GM21723 (cell line): ENCODE measurements at regions not wholly inside any gene's neighbourhood (a gene's known extent, or its start where the extent isn't known, plus 50 kb on each side); places are given as distances from the start of the nearest gene placed in this dataset.
"Not testable (repeated sequence)": the region's sequence is repeated elsewhere in the genome, so short reads cannot be mapped to it uniquely, and the experiment has no call there.

Experiments used
- ATAC-seq: cut with Tn5 transposase; IDR thresholded peaks from one replicate; pipeline ENCODE4 v1.9.1; 2021; ENCODE audit warnings: mild to moderate bottlenecking, moderate library complexity; ENCODE audit not compliant: unreplicated experiment

GRCh38 chr11:104781037-104781436 lies 117.2 kb downstream of the CASP12 start:
- ATAC-seq: no peak

GRCh38 chr11:104776501-104777170 lies 121.6 kb downstream of the CASP12 start:
- ATAC-seq: no peak

- ATAC-seq: no peak
Measured at GRCh38 chr11:104774578-104774977, 123.7 kb downstream of the CASP12 start.

- ATAC-seq: no peak
Measured at GRCh38 chr11:104772806-104773241, 125.4 kb downstream of the CASP12 start.

- ATAC-seq: no peak
Measured at GRCh38 chr11:104771763-104772162, 126.5 kb downstream of the CASP12 start.

- not testable (repeated sequence) for ATAC-seq
Measured at GRCh38 chr11:104771046-104771445, 127.2 kb downstream of the CASP12 start.

DNA sequence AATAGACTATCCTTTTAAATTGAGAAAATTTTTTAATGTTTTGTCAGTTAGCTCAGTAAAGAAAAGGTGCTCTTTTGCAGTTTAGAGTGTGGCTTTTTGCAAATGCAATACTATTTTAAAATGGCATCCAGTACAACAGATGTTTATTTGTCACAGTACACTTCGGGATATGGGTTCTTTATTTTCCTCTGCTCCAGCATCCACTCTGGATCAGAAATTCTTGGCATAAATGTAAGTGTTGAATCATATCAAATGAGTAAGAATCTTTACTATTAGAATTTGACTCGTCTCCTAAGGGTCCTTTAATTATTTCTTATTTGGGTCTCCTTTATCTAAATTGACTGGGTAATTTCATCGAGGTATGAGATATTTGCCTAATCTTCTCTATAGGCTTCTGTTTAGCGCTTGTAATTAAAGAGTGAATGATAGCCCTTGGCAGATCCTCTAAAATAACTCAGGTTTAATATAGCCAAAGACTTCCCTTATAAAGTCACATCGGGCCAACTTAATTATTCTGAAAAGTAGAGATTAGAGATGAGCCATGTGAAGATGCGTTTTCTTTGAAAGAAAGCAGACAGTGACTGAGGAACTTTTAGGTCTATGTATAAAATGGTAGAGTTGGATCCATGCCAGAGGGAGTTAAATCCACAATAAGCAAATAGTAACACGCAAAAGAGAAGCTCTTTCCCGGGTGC lies 132.7 kb downstream of the CASP12 start:
- no peak for ATAC-seq

- no peak for ATAC-seq
Measured at GRCh38 chr11:104764710-104765045, 133.6 kb downstream of the CASP12 start.

- ATAC-seq: no peak
Measured at GRCh38 chr11:104763930-104764709, 134.1 kb downstream of the CASP12 start.

DNA sequence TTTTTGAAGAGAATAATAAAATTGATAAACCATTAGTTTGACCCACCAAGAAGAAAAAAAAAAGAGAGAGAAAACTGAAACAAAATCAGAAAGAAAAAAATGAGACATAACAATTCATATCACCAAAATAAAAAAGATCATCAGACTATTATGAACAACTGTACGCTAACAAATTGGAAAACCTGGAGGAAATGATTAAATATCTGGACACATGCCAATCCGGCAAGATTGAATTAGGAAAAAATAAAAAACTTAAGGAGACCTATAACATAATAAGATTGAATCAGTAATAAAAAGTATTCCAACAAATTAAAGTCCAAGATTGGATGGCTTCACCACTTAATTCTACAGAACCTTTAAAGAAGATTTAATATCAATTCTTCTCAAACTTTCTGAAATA lies 136.7 kb downstream of the CASP12 start:
- no peak for ATAC-seq

GRCh38 chr11:104759464-104759863 lies 138.8 kb downstream of the CASP12 start:
- no peak for ATAC-seq

- ATAC-seq: no peak
Measured at GRCh38 chr11:104738918-104739317, 159.3 kb downstream of the CASP12 start.

- ATAC-seq: no peak
Measured at GRCh38 chr11:104738208-104738607, 160.1 kb downstream of the CASP12 start.

- ATAC-seq: no peak
Measured at GRCh38 chr11:104736502-104736901, 161.8 kb downstream of the CASP12 start.

- ATAC-seq: no peak
Measured at GRCh38 chr11:104734998-104735397, 163.3 kb downstream of the CASP12 start.

- ATAC-seq: no peak
Measured at GRCh38 chr11:104731890-104732289, 166.4 kb downstream of the CASP12 start.

DNA sequence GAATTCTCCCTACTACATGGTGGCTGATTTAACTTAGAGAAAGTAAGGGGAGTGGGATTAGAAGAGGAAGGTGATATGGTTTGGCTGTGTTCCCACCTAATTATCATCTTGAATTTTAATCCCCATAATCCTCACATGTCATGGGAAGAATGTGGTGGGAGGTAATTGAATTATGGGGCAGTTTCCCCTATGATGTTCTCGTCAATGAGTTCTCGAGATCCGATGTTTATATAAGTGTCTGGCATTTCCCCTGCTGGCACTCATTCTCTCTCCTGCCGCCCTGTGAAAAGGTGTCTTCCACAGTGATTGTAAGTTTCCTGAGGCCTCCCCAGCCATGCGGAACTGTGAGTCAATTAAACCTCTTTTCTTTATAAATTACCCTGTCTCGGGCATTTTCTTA lies 169.3 kb downstream of the CASP12 start:
- no peak for ATAC-seq

DNA sequence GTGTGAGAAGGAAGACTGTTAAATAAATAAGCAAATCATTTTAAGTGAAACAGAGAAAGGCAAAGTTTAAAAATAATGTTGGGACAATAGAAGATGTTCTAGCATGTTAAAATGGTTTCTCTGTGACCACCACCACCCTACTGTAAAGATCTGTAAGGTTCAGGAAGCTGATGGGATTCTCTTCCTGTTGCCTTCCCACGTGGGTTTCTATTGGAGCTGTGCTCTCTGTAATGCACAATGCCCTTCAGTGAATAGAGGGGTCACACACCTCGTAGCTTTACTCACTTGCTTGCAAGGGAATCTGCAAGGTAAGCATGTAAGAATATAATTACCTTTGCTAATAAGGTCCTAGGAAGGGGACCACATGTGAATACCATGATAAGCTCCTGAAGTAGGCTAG lies 170.5 kb downstream of the CASP12 start:
- no peak for ATAC-seq

GRCh38 chr11:104727095-104727494 lies 171.2 kb downstream of the CASP12 start:
- ATAC-seq: no peak

GRCh38 chr11:104725796-104726408 lies 172.4 kb downstream of the CASP12 start:
- ATAC-seq: no peak

- ATAC-seq: no peak
Measured at GRCh38 chr11:104713401-104713800, 184.9 kb downstream of the CASP12 start.
